ENCODE measurements at regions not wholly inside any gene's neighbourhood (a gene's known extent, or its start where the extent isn't known, plus 50 kb on each side); places are given as distances from the start of the nearest gene placed in this dataset.

DNA sequence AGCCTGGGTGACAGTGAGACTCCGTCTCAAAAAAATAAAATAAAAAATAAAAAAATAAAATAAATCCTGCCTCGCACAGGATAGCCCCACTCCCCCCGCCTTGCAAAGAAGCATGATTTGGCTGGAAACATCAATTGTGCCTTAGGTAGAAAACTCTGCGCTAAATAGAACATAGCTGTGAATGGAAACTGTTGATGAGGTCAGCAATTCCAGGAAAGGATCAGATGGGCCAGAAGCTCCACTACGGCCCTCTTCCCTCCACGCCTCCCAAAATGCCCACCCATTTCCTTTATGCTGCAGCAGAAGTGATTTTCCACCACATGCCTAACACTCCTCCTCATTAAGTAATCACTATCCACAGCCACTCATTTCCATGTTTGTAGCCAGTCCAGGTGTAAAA is 473.4 kb downstream of the XYLT1 start:
- Mint-ChIP-seq H3K36me3 (no peaks in the 10 kb centered on the region), H3K4me1 (0 out of 2 replicates have a peak, but pooled peaks cover 11% of the 10 kb centered on the region), H3K4me3 (no peak overlapping the region), H3K27ac (no peak overlapping the region), H3K27me3 (ENCODE audit: low read depth) (no peaks in the 10 kb centered on the region), H3K9me3 (no peaks in the 10 kb centered on the region)
- ATAC-seq (no peak), DNase-seq (ENCODE audit: low spot score) (no peak)
- TF ChIP-seq IRF2 (CRISPR knock-in tag; IDR thresholded peaks at IDR 0.05; ENCODE audit: borderline replicate concordance, low read depth) (no peak), ELF4 (CRISPR knock-in tag; IDR thresholded peaks at IDR 0.05; ENCODE audit: low read depth) (no peak), JUN (CRISPR knock-in tag; IDR thresholded peaks at IDR 0.05) (no peak), TEAD4 (CRISPR knock-in tag; IDR thresholded peaks at IDR 0.05) (no peak)
- TF ChIP-seq, protein P1, sequence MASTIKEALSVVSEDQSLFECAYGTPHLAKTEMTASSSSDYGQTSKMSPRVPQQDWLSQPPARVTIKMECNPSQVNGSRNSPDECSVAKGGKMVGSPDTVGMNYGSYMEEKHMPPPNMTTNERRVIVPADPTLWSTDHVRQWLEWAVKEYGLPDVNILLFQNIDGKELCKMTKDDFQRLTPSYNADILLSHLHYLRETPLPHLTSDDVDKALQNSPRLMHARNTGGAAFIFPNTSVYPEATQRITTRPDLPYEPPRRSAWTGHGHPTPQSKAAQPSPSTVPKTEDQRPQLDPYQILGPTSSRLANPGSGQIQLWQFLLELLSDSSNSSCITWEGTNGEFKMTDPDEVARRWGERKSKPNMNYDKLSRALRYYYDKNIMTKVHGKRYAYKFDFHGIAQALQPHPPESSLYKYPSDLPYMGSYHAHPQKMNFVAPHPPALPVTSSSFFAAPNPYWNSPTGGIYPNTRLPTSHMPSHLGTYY (CRISPR knock-in tag; IDR thresholded peaks at IDR 0.05), result no peak
- TF ChIP-seq, protein P2, sequence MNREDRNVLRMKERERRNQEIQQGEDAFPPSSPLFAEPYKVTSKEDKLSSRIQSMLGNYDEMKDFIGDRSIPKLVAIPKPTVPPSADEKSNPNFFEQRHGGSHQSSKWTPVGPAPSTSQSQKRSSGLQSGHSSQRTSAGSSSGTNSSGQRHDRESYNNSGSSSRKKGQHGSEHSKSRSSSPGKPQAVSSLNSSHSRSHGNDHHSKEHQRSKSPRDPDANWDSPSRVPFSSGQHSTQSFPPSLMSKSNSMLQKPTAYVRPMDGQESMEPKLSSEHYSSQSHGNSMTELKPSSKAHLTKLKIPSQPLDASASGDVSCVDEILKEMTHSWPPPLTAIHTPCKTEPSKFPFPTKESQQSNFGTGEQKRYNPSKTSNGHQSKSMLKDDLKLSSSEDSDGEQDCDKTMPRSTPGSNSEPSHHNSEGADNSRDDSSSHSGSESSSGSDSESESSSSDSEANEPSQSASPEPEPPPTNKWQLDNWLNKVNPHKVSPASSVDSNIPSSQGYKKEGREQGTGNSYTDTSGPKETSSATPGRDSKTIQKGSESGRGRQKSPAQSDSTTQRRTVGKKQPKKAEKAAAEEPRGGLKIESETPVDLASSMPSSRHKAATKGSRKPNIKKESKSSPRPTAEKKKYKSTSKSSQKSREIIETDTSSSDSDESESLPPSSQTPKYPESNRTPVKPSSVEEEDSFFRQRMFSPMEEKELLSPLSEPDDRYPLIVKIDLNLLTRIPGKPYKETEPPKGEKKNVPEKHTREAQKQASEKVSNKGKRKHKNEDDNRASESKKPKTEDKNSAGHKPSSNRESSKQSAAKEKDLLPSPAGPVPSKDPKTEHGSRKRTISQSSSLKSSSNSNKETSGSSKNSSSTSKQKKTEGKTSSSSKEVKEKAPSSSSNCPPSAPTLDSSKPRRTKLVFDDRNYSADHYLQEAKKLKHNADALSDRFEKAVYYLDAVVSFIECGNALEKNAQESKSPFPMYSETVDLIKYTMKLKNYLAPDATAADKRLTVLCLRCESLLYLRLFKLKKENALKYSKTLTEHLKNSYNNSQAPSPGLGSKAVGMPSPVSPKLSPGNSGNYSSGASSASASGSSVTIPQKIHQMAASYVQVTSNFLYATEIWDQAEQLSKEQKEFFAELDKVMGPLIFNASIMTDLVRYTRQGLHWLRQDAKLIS (CRISPR knock-in tag; IDR thresholded peaks at IDR 0.05; ENCODE audit: borderline replicate concordance), result no peak
- TF ChIP-seq, protein P3, sequence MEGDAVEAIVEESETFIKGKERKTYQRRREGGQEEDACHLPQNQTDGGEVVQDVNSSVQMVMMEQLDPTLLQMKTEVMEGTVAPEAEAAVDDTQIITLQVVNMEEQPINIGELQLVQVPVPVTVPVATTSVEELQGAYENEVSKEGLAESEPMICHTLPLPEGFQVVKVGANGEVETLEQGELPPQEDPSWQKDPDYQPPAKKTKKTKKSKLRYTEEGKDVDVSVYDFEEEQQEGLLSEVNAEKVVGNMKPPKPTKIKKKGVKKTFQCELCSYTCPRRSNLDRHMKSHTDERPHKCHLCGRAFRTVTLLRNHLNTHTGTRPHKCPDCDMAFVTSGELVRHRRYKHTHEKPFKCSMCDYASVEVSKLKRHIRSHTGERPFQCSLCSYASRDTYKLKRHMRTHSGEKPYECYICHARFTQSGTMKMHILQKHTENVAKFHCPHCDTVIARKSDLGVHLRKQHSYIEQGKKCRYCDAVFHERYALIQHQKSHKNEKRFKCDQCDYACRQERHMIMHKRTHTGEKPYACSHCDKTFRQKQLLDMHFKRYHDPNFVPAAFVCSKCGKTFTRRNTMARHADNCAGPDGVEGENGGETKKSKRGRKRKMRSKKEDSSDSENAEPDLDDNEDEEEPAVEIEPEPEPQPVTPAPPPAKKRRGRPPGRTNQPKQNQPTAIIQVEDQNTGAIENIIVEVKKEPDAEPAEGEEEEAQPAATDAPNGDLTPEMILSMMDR (IDR thresholded peaks at IDR 0.05), result no peak
- ChIA-PET POLR2A (no interaction called here), CTCF (interaction anchor here (0.6 kb wide), 2 partner anchors 22 to 37 kb away, joined by 3 to 4 read pairs; no protein-coding TSS in a partner anchor)

DNA sequence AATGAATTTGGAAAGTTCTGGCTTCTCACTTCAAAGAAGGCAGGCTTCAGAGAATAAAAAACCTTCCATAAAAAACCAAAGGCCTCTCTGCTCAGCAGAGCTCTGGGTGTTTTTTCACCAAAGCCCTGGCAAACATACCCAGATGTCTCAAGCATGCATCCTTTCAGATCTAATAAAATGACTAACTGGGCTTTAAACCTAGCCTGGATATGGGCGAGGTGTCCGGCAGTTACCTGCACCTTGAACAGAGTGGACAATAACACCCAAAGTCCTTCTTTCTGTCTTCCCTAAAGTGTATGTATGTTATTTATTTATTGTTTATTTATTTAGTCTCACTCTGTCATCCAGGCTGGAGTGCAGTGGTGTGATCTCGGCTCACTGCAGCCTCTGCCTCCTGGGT is 469.3 kb downstream of the XYLT1 start:
- H3K27me3 Mint-ChIP-seq (ENCODE audit: low read depth), result peaks cover 3% of the 10 kb centered on the region; the same call in 1 of the 2 replicates
- peaks cover 8% of the 10 kb centered on the region; the same call in 1 of the 2 replicates for H3K36me3 Mint-ChIP-seq
- DNase-seq (ENCODE audit: low spot score) (no peak), ATAC-seq (no peak)
- POLR2A ChIA-PET, result no interaction called here
- H3K4me1 Mint-ChIP-seq, result no peaks in the 10 kb centered on the region
- CTCF ChIA-PET, result no interaction called here
- H3K27ac Mint-ChIP-seq, result no peak overlapping the region
- TF ChIP-seq JAZF1 (CRISPR knock-in tag; IDR thresholded peaks at IDR 0.05) (no peak), SP1 (CRISPR knock-in tag; conservative IDR thresholded peaks at IDR 0.05) (no peak), FOXK1 (CRISPR knock-in tag; IDR thresholded peaks at IDR 0.05) (no peak), MYBL2 (CRISPR knock-in tag; IDR thresholded peaks at IDR 0.05) (no peak)
- TF ChIP-seq, protein P3 (IDR thresholded peaks at IDR 0.05), result no peak
- TF ChIP-seq, protein P4, sequence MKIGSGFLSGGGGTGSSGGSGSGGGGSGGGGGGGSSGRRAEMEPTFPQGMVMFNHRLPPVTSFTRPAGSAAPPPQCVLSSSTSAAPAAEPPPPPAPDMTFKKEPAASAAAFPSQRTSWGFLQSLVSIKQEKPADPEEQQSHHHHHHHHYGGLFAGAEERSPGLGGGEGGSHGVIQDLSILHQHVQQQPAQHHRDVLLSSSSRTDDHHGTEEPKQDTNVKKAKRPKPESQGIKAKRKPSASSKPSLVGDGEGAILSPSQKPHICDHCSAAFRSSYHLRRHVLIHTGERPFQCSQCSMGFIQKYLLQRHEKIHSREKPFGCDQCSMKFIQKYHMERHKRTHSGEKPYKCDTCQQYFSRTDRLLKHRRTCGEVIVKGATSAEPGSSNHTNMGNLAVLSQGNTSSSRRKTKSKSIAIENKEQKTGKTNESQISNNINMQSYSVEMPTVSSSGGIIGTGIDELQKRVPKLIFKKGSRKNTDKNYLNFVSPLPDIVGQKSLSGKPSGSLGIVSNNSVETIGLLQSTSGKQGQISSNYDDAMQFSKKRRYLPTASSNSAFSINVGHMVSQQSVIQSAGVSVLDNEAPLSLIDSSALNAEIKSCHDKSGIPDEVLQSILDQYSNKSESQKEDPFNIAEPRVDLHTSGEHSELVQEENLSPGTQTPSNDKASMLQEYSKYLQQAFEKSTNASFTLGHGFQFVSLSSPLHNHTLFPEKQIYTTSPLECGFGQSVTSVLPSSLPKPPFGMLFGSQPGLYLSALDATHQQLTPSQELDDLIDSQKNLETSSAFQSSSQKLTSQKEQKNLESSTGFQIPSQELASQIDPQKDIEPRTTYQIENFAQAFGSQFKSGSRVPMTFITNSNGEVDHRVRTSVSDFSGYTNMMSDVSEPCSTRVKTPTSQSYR (CRISPR knock-in tag; IDR thresholded peaks at IDR 0.05), result no peak
- TF ChIP-seq, protein P5, sequence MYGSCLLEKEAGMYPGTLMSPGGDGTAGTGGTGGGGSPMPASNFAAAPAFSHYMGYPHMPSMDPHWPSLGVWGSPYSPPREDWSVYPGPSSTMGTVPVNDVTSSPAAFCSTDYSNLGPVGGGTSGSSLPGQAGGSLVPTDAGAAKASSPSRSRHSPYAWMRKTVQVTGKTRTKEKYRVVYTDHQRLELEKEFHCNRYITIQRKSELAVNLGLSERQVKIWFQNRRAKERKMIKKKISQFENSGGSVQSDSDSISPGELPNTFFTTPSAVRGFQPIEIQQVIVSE (CRISPR knock-in tag; IDR thresholded peaks at IDR 0.05; ENCODE audit: borderline replicate concordance), result no peak
- TF ChIP-seq, protein P6, sequence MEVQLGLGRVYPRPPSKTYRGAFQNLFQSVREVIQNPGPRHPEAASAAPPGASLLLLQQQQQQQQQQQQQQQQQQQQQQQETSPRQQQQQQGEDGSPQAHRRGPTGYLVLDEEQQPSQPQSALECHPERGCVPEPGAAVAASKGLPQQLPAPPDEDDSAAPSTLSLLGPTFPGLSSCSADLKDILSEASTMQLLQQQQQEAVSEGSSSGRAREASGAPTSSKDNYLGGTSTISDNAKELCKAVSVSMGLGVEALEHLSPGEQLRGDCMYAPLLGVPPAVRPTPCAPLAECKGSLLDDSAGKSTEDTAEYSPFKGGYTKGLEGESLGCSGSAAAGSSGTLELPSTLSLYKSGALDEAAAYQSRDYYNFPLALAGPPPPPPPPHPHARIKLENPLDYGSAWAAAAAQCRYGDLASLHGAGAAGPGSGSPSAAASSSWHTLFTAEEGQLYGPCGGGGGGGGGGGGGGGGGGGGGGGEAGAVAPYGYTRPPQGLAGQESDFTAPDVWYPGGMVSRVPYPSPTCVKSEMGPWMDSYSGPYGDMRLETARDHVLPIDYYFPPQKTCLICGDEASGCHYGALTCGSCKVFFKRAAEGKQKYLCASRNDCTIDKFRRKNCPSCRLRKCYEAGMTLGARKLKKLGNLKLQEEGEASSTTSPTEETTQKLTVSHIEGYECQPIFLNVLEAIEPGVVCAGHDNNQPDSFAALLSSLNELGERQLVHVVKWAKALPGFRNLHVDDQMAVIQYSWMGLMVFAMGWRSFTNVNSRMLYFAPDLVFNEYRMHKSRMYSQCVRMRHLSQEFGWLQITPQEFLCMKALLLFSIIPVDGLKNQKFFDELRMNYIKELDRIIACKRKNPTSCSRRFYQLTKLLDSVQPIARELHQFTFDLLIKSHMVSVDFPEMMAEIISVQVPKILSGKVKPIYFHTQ (CRISPR knock-in tag; IDR thresholded peaks at IDR 0.05), result no peak
- peaks cover 16% of the 10 kb centered on the region for H3K9me3 Mint-ChIP-seq
- no peak overlapping the region for H3K4me3 Mint-ChIP-seq

All from WTC11 (cell line).